ENCODE measurements at regions not wholly inside any gene's neighbourhood (a gene's known extent, or its start where the extent isn't known, plus 50 kb on each side); places are given as distances from the start of the nearest gene placed in this dataset.

GRCh38 chr20:22684763-22685443 is 100.5 kb upstream of the FOXA2 start:
- DNase-seq (ENCODE audit: low read depth, low spot score): no peak

DNA sequence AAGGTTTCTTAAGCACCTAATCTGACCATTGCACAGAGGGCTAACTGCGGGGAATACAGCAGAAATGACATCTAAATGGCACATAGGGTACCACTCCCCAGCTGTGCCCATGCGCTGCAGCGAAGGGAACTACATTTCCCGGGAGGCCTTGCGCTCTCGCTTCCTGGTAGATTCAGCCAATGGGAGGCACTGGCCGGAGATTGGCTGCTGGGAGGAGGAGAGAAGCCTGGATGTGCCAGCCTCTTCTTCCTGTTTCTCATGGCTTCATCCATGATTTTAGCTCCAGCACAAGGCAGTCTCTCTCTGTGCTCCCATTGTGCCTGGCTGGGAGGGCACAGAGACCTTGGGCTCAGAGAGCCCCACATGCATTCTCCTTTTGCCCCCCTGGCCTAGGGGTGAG is 101.7 kb upstream of the FOXA2 start:
- no peak overlapping the region for H3K4me3 ChIP-seq (ENCODE audit: insufficient read length, low read depth)
- peaks cover 5% of the 10 kb centered on the region for H3K27me3 ChIP-seq (ENCODE audit: insufficient read depth, insufficient read length)
- H3K4me1 ChIP-seq (ENCODE audit: insufficient read depth, insufficient read length): no peaks in the 10 kb centered on the region
- TF ChIP-seq SUZ12 (IDR thresholded peaks at IDR 0.05; ENCODE audit: extremely low read depth, insufficient read depth, insufficient read length): no peak
- TF ChIP-seq YY1 (IDR thresholded peaks at IDR 0.05; ENCODE audit: insufficient read depth, insufficient read length): no peak
- no peak for TF ChIP-seq ZNF274 (IDR thresholded peaks at IDR 0.05; ENCODE audit: low read depth, low read length)
- DNase-seq (ENCODE audit: low read depth, low spot score): peak; percentile 25
- H3K36me3 ChIP-seq (ENCODE audit: insufficient read depth, insufficient read length, low read length): no peaks in the 10 kb centered on the region
- no peak overlapping the region for H3K9ac ChIP-seq (ENCODE audit: insufficient read length, low read depth)
- H3K9me3 ChIP-seq (ENCODE audit: insufficient read depth, low read length): peaks cover 8% of the 10 kb centered on the region; the same call in 1 of the 2 replicates

More at GRCh38 chr20:22684763-22685443, 100.5 kb upstream of the FOXA2 start:
- H3K9ac ChIP-seq (ENCODE audit: insufficient read length, low read depth): no peak overlapping the region
- peaks cover 8% of the 10 kb centered on the region; the same call in 1 of the 2 replicates for H3K9me3 ChIP-seq (ENCODE audit: insufficient read depth, low read length)
- no peaks in the 10 kb centered on the region for H3K36me3 ChIP-seq (ENCODE audit: insufficient read depth, insufficient read length, low read length)
- no peaks in the 10 kb centered on the region for H3K4me1 ChIP-seq (ENCODE audit: insufficient read depth, insufficient read length)
- TF ChIP-seq SUZ12 (IDR thresholded peaks at IDR 0.05; ENCODE audit: extremely low read depth, insufficient read depth, insufficient read length) (no peak), YY1 (IDR thresholded peaks at IDR 0.05; ENCODE audit: insufficient read depth, insufficient read length) (no peak), ZNF274 (IDR thresholded peaks at IDR 0.05; ENCODE audit: low read depth, low read length) (no peak)
- H3K4me3 ChIP-seq (ENCODE audit: insufficient read length, low read depth): no peak overlapping the region
- H3K27me3 ChIP-seq (ENCODE audit: insufficient read depth, insufficient read length): peaks cover 5% of the 10 kb centered on the region

DNA sequence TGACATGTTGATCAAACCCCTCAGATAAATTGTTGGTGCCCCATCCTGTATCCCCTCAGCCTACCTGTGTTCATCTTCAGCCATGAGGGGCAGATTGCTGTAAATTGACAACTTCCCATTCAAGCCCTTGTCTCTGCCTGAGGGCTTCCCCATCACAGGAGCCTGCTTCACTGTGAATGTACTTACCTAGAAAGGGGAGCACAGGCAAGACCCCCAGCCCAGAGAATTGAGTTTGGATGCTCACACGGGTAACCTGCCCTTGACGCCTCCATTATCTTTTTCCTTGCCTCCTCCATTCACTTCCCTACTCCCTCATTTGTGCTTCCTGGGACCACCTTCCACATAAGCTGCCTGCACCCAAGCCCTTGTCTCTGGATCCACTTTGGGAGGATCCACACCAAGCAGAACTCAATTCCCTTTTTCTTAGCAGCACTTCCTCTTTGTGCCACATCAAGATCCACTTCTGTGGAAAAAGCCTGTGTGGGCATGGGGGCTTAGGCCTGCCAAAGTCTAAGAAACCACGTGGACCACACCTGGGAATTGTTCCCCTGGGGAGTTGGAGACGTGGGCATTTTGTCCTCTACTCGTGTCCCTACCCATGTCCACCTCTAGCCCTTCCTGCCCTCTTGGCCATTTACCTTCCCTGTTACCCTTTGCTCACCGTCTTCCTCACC is 103.4 kb upstream of the FOXA2 start:
- Histone ChIP-seq H3K36me3 (ENCODE audit: insufficient read depth, insufficient read length, low read length) (no peaks in the 10 kb centered on the region), H3K4me1 (ENCODE audit: insufficient read depth, insufficient read length) (no peaks in the 10 kb centered on the region), H3K9me3 (ENCODE audit: insufficient read depth, low read length) (peaks cover 8% of the 10 kb centered on the region; the same call in 1 of the 2 replicates), H3K27me3 (ENCODE audit: insufficient read depth, insufficient read length) (peaks cover 5% of the 10 kb centered on the region), H3K9ac (ENCODE audit: insufficient read length, low read depth) (no peak overlapping the region), H3K4me3 (ENCODE audit: insufficient read length, low read depth) (no peak overlapping the region)
- no peak for DNase-seq (ENCODE audit: low read depth, low spot score)
- TF ChIP-seq SUZ12 (IDR thresholded peaks at IDR 0.05; ENCODE audit: extremely low read depth, insufficient read depth, insufficient read length): no peak
- TF ChIP-seq ZNF274 (IDR thresholded peaks at IDR 0.05; ENCODE audit: low read depth, low read length): no peak
- no peak for TF ChIP-seq YY1 (IDR thresholded peaks at IDR 0.05; ENCODE audit: insufficient read depth, insufficient read length)

DNA sequence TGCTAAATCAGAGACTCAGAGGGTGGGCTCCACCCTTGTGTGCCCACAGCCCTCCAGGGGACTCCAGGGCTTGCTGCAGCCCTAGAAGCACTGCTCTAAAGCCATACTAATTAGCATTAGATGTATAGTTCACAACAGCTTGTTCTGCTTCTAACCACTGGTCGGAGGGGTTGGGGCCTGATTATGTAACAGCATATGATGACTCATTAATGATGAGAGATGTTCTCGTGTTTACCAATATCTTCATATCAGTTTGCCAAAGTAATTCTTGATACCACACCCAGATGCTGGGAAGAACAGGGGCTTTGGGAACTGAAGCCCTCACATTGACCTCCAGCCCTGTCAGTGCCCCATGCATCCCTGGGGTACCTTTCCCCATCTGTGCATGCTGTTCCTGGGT is 104.1 kb upstream of the FOXA2 start:
- Histone ChIP-seq H3K36me3 (ENCODE audit: insufficient read depth, insufficient read length, low read length) (no peaks in the 10 kb centered on the region), H3K4me3 (ENCODE audit: insufficient read length, low read depth) (no peak overlapping the region)

GRCh38 chr20:22689266-22689665 is 104.9 kb upstream of the FOXA2 start:
- peaks cover 8% of the 10 kb centered on the region; the same call in 1 of the 2 replicates for H3K9me3 ChIP-seq (ENCODE audit: insufficient read depth, low read length)
- no peaks in the 10 kb centered on the region for H3K36me3 ChIP-seq (ENCODE audit: insufficient read depth, insufficient read length, low read length)
- H3K27me3 ChIP-seq (ENCODE audit: insufficient read depth, insufficient read length): peaks cover 5% of the 10 kb centered on the region
- H3K4me3 ChIP-seq (ENCODE audit: insufficient read length, low read depth): no peak overlapping the region
- DNase-seq (ENCODE audit: low read depth, low spot score): no peak
- H3K4me1 ChIP-seq (ENCODE audit: insufficient read depth, insufficient read length): no peaks in the 10 kb centered on the region
- H3K9ac ChIP-seq (ENCODE audit: insufficient read length, low read depth): no peak overlapping the region
- no peak for TF ChIP-seq SUZ12 (IDR thresholded peaks at IDR 0.05; ENCODE audit: extremely low read depth, insufficient read depth, insufficient read length)
- no peak for TF ChIP-seq YY1 (IDR thresholded peaks at IDR 0.05; ENCODE audit: insufficient read depth, insufficient read length)
- no peak for TF ChIP-seq ZNF274 (IDR thresholded peaks at IDR 0.05; ENCODE audit: low read depth, low read length)

More for the DNA sequence above, 104.1 kb upstream of the FOXA2 start:
- H3K27me3 ChIP-seq (ENCODE audit: insufficient read depth, insufficient read length): peaks cover 5% of the 10 kb centered on the region
- H3K9me3 ChIP-seq (ENCODE audit: insufficient read depth, low read length): peaks cover 8% of the 10 kb centered on the region; the same call in 1 of the 2 replicates
- no peak overlapping the region for H3K9ac ChIP-seq (ENCODE audit: insufficient read length, low read depth)
- no peaks in the 10 kb centered on the region for H3K4me1 ChIP-seq (ENCODE audit: insufficient read depth, insufficient read length)
- TF ChIP-seq YY1 (IDR thresholded peaks at IDR 0.05; ENCODE audit: insufficient read depth, insufficient read length): no peak
- TF ChIP-seq ZNF274 (IDR thresholded peaks at IDR 0.05; ENCODE audit: low read depth, low read length): no peak
- no peak for TF ChIP-seq SUZ12 (IDR thresholded peaks at IDR 0.05; ENCODE audit: extremely low read depth, insufficient read depth, insufficient read length)
- no peak for DNase-seq (ENCODE audit: low read depth, low spot score)

DNA sequence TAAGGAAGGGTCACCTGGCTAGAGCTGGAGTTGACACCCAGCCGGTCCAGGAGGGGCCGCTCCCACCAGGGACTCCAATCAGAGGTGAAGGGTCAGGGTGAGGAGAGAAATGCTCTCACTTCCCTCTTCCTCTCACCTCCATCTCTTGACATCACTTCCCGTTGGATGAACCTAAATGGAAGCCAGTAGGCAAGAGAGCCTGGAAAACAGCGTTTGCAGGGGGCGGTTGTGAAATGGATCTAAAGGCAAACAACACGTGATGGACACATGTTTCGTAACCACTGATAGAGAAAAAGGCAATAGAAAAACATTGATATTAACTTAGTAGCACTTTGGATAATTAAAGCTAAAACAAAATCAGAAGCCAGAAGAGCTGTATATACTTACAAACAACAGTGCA is 105.6 kb upstream of the FOXA2 start:
- H3K4me3 ChIP-seq (ENCODE audit: insufficient read length, low read depth): no peak overlapping the region
- peaks cover 5% of the 10 kb centered on the region for H3K27me3 ChIP-seq (ENCODE audit: insufficient read depth, insufficient read length)

DNA sequence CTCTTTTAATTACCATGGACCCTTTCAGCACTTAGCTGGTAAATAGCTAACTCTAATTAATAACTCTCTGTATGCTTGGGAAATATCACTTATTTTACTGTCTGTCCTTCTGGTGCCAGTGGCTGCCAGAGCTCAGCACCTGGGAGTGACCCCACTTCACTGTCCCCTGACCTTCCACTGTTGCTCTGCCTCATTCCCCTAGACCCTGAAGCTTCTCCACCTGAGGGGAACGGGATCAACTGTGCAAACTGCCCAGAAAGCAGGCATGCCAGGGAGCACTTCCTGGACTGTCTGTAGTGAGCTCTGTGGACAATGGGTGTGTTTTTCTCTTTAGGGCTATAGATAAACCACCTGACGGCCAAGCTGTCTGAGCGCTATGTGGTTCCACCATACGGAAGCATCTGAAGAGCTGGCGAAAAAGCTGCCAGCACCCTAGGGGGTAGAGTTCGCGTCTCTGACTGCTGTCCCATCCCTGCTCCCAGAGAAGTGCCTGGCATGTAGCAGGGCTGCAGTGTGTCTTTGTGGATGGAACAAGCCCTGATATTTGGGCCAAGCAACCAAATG is 106.3 kb upstream of the FOXA2 start:
- Histone ChIP-seq H3K27me3 (ENCODE audit: insufficient read depth, insufficient read length) (peaks cover 5% of the 10 kb centered on the region), H3K9me3 (ENCODE audit: insufficient read depth, low read length) (peaks cover 8% of the 10 kb centered on the region; the same call in 1 of the 2 replicates), H3K4me1 (ENCODE audit: insufficient read depth, insufficient read length) (no peaks in the 10 kb centered on the region), H3K36me3 (ENCODE audit: insufficient read depth, insufficient read length, low read length) (no peaks in the 10 kb centered on the region), H3K9ac (ENCODE audit: insufficient read length, low read depth) (no peak overlapping the region), H3K4me3 (ENCODE audit: insufficient read length, low read depth) (no peak overlapping the region)
- TF ChIP-seq ZNF274 (IDR thresholded peaks at IDR 0.05; ENCODE audit: low read depth, low read length) (no peak), SUZ12 (IDR thresholded peaks at IDR 0.05; ENCODE audit: extremely low read depth, insufficient read depth, insufficient read length) (no peak), YY1 (IDR thresholded peaks at IDR 0.05; ENCODE audit: insufficient read depth, insufficient read length) (no peak)
- DNase-seq (ENCODE audit: low read depth, low spot score): no peak

More for the DNA sequence above, 105.6 kb upstream of the FOXA2 start:
- TF ChIP-seq SUZ12 (IDR thresholded peaks at IDR 0.05; ENCODE audit: extremely low read depth, insufficient read depth, insufficient read length) (no peak), ZNF274 (IDR thresholded peaks at IDR 0.05; ENCODE audit: low read depth, low read length) (no peak), YY1 (IDR thresholded peaks at IDR 0.05; ENCODE audit: insufficient read depth, insufficient read length) (no peak)
- H3K9me3 ChIP-seq (ENCODE audit: insufficient read depth, low read length): peaks cover 8% of the 10 kb centered on the region; the same call in 1 of the 2 replicates
- no peaks in the 10 kb centered on the region for H3K36me3 ChIP-seq (ENCODE audit: insufficient read depth, insufficient read length, low read length)
- DNase-seq (ENCODE audit: low read depth, low spot score): no peak
- H3K9ac ChIP-seq (ENCODE audit: insufficient read length, low read depth): no peak overlapping the region
- H3K4me1 ChIP-seq (ENCODE audit: insufficient read depth, insufficient read length): no peaks in the 10 kb centered on the region
